ENCODE measurements at regions not wholly inside any gene's neighbourhood (a gene's known extent, or its start where the extent isn't known, plus 50 kb on each side); places are given as distances from the start of the nearest gene placed in this dataset.

GRCh38 chr5:58248221-58248620, 211.7 kb downstream of the PLK2 start:
- no peaks in the 10 kb centered on the region for H3K9me3 ChIP-seq
- no peaks in the 10 kb centered on the region for H3K27me3 ChIP-seq (ENCODE audit: low read depth)
- DNase-seq (ENCODE audit: low spot score in 2 of 2) = no peak
- no peaks in the 10 kb centered on the region for H3K4me1 ChIP-seq
- H3K36me3 ChIP-seq (replicated peaks) = no peaks in the 10 kb centered on the region
- no peak overlapping the region for H3K4me3 ChIP-seq
- in situ Hi-C loops (cut with MboI; ENCODE audit: low sequenced_read_pairs) = no loop called here

GRCh38 chr5:58246461-58246944, 213.4 kb downstream of the PLK2 start:
- Histone ChIP-seq H3K27me3 (ENCODE audit: low read depth) (no peaks in the 10 kb centered on the region), H3K4me1 (no peaks in the 10 kb centered on the region), H3K4me3 (no peak overlapping the region), H3K9me3 (no peaks in the 10 kb centered on the region), H3K36me3 (replicated peaks) (no peaks in the 10 kb centered on the region)
- in situ Hi-C loops (cut with MboI; ENCODE audit: low sequenced_read_pairs) = no loop called here
- DNase-seq (ENCODE audit: low spot score in 2 of 2) = no peak

- in situ Hi-C loops (cut with MboI; ENCODE audit: low sequenced_read_pairs) = no loop called here
Measured at GRCh38 chr5:58245476-58245840, 214.4 kb downstream of the PLK2 start.

GRCh38 chr5:58244819-58245475, 214.9 kb downstream of the PLK2 start:
- Histone ChIP-seq H3K9me3 (no peaks in the 10 kb centered on the region), H3K36me3 (replicated peaks) (no peaks in the 10 kb centered on the region), H3K27me3 (ENCODE audit: low read depth) (no peaks in the 10 kb centered on the region), H3K4me1 (no peaks in the 10 kb centered on the region), H3K4me3 (no peak overlapping the region)
- in situ Hi-C loops (cut with MboI; ENCODE audit: low sequenced_read_pairs) = no loop called here
- DNase-seq (ENCODE audit: low spot score in 2 of 2) = no peak

More at GRCh38 chr5:58245476-58245840, 214.4 kb downstream of the PLK2 start:
- no peaks in the 10 kb centered on the region for H3K36me3 ChIP-seq (replicated peaks)
- no peaks in the 10 kb centered on the region for H3K9me3 ChIP-seq
- no peaks in the 10 kb centered on the region for H3K4me1 ChIP-seq
- DNase-seq (ENCODE audit: low spot score in 2 of 2) = no peak
- no peaks in the 10 kb centered on the region for H3K27me3 ChIP-seq (ENCODE audit: low read depth)
- H3K4me3 ChIP-seq = no peak overlapping the region

- Histone ChIP-seq H3K9me3 (no peaks in the 10 kb centered on the region), H3K27me3 (ENCODE audit: low read depth) (no peaks in the 10 kb centered on the region), H3K36me3 (replicated peaks) (no peaks in the 10 kb centered on the region), H3K4me1 (no peaks in the 10 kb centered on the region), H3K4me3 (no peak overlapping the region)
- no peak for DNase-seq (ENCODE audit: low spot score in 2 of 2)
- in situ Hi-C loops (cut with MboI; ENCODE audit: low sequenced_read_pairs) = no loop called here
Measured at GRCh38 chr5:58241389-58241788, 218.5 kb downstream of the PLK2 start.

GRCh38 chr5:58240322-58240721, 219.6 kb downstream of the PLK2 start:
- Histone ChIP-seq H3K27me3 (ENCODE audit: low read depth) (no peaks in the 10 kb centered on the region), H3K4me3 (no peak overlapping the region)

GRCh38 chr5:58239731-58240130, 220.2 kb downstream of the PLK2 start:
- in situ Hi-C loops (cut with MboI; ENCODE audit: low sequenced_read_pairs) = no loop called here
- Histone ChIP-seq H3K4me1 (no peaks in the 10 kb centered on the region), H3K9me3 (no peaks in the 10 kb centered on the region), H3K36me3 (replicated peaks) (no peaks in the 10 kb centered on the region), H3K27me3 (ENCODE audit: low read depth) (no peaks in the 10 kb centered on the region), H3K4me3 (no peak overlapping the region)
- no peak for DNase-seq (ENCODE audit: low spot score in 2 of 2)

More at GRCh38 chr5:58240322-58240721, 219.6 kb downstream of the PLK2 start:
- no peaks in the 10 kb centered on the region for H3K9me3 ChIP-seq
- H3K36me3 ChIP-seq (replicated peaks) = no peaks in the 10 kb centered on the region
- DNase-seq (ENCODE audit: low spot score in 2 of 2) = no peak
- in situ Hi-C loops (cut with MboI; ENCODE audit: low sequenced_read_pairs) = no loop called here
- no peaks in the 10 kb centered on the region for H3K4me1 ChIP-seq

GRCh38 chr5:58239045-58239444, 220.8 kb downstream of the PLK2 start:
- Histone ChIP-seq H3K4me3 (no peak overlapping the region), H3K4me1 (no peaks in the 10 kb centered on the region), H3K9me3 (no peaks in the 10 kb centered on the region), H3K27me3 (ENCODE audit: low read depth) (no peaks in the 10 kb centered on the region), H3K36me3 (replicated peaks) (no peaks in the 10 kb centered on the region)
- DNase-seq (ENCODE audit: low spot score in 2 of 2) = no peak
- in situ Hi-C loops (cut with MboI; ENCODE audit: low sequenced_read_pairs) = no loop called here

GRCh38 chr5:58236498-58236897, 223.4 kb downstream of the PLK2 start:
- no peak for DNase-seq (ENCODE audit: low spot score in 2 of 2)
- H3K36me3 ChIP-seq (replicated peaks) = no peaks in the 10 kb centered on the region

GRCh38 chr5:58235299-58235698, 224.6 kb downstream of the PLK2 start:
- in situ Hi-C loops (cut with MboI; ENCODE audit: low sequenced_read_pairs) = no loop called here
- Histone ChIP-seq H3K4me1 (no peaks in the 10 kb centered on the region), H3K9me3 (no peaks in the 10 kb centered on the region), H3K27me3 (ENCODE audit: low read depth) (no peaks in the 10 kb centered on the region), H3K36me3 (replicated peaks) (no peaks in the 10 kb centered on the region), H3K4me3 (no peak overlapping the region)
- DNase-seq (ENCODE audit: low spot score in 2 of 2) = no peak

More at GRCh38 chr5:58236498-58236897, 223.4 kb downstream of the PLK2 start:
- H3K4me3 ChIP-seq = no peak overlapping the region
- no peaks in the 10 kb centered on the region for H3K9me3 ChIP-seq
- no peaks in the 10 kb centered on the region for H3K27me3 ChIP-seq (ENCODE audit: low read depth)
- in situ Hi-C loops (cut with MboI; ENCODE audit: low sequenced_read_pairs) = no loop called here
- H3K4me1 ChIP-seq = no peaks in the 10 kb centered on the region

GRCh38 chr5:58232130-58232529, 227.8 kb downstream of the PLK2 start:
- Histone ChIP-seq H3K4me3 (no peak overlapping the region), H3K4me1 (no peaks in the 10 kb centered on the region), H3K36me3 (replicated peaks) (no peaks in the 10 kb centered on the region), H3K27me3 (ENCODE audit: low read depth) (no peaks in the 10 kb centered on the region), H3K9me3 (no peaks in the 10 kb centered on the region)
- DNase-seq (ENCODE audit: low spot score in 2 of 2) = no peak
- in situ Hi-C loops (cut with MboI; ENCODE audit: low sequenced_read_pairs) = no loop called here

- Histone ChIP-seq H3K36me3 (replicated peaks) (no peaks in the 10 kb centered on the region), H3K4me3 (no peak overlapping the region), H3K4me1 (no peaks in the 10 kb centered on the region), H3K9me3 (no peaks in the 10 kb centered on the region), H3K27me3 (ENCODE audit: low read depth) (no peaks in the 10 kb centered on the region)
- in situ Hi-C loops (cut with MboI; ENCODE audit: low sequenced_read_pairs) = no loop called here
- DNase-seq (ENCODE audit: low spot score in 2 of 2) = no peak
Measured at GRCh38 chr5:58231041-58231440, 228.8 kb downstream of the PLK2 start.

GRCh38 chr5:58228896-58229295, 231.0 kb downstream of the PLK2 start:
- Histone ChIP-seq H3K36me3 (replicated peaks) (no peaks in the 10 kb centered on the region), H3K27me3 (ENCODE audit: low read depth) (no peaks in the 10 kb centered on the region)
- in situ Hi-C loops (cut with MboI; ENCODE audit: low sequenced_read_pairs) = no loop called here

GRCh38 chr5:58227858-58228257, 232.0 kb downstream of the PLK2 start:
- H3K36me3 ChIP-seq (replicated peaks) = no peaks in the 10 kb centered on the region
- in situ Hi-C loops (cut with MboI; ENCODE audit: low sequenced_read_pairs) = no loop called here

More at GRCh38 chr5:58228896-58229295, 231.0 kb downstream of the PLK2 start:
- no peak overlapping the region for H3K4me3 ChIP-seq
- no peak for DNase-seq (ENCODE audit: low spot score in 2 of 2)
- H3K4me1 ChIP-seq = no peaks in the 10 kb centered on the region
- no peaks in the 10 kb centered on the region for H3K9me3 ChIP-seq

GRCh38 chr5:58224661-58225060, 235.2 kb downstream of the PLK2 start:
- in situ Hi-C loops (cut with MboI; ENCODE audit: low sequenced_read_pairs) = no loop called here
- H3K9me3 ChIP-seq = no peaks in the 10 kb centered on the region
- H3K36me3 ChIP-seq (replicated peaks) = no peaks in the 10 kb centered on the region
- DNase-seq (ENCODE audit: low spot score in 2 of 2) = no peak
- H3K4me3 ChIP-seq = no peak overlapping the region
- H3K27me3 ChIP-seq (ENCODE audit: low read depth) = no peaks in the 10 kb centered on the region
- no peaks in the 10 kb centered on the region for H3K4me1 ChIP-seq

More at GRCh38 chr5:58227858-58228257, 232.0 kb downstream of the PLK2 start:
- H3K9me3 ChIP-seq = no peaks in the 10 kb centered on the region
- no peaks in the 10 kb centered on the region for H3K27me3 ChIP-seq (ENCODE audit: low read depth)
- no peak overlapping the region for H3K4me3 ChIP-seq
- DNase-seq (ENCODE audit: low spot score in 2 of 2) = no peak
- H3K4me1 ChIP-seq = no peaks in the 10 kb centered on the region

Measured in HAP-1 (cell line).